ENCODE measurements at regions not wholly inside any gene's neighbourhood (a gene's known extent, or its start where the extent isn't known, plus 50 kb on each side); places are given as distances from the start of the nearest gene placed in this dataset.

GRCh38 chrX:150158554-150159332 lies 204.4 kb upstream of the MAMLD1 start:
- H3K27me3 Mint-ChIP-seq (ENCODE audit: low read depth): no peaks in the 10 kb centered on the region
- no peak overlapping the region for H3K4me3 Mint-ChIP-seq
- H3K4me1 Mint-ChIP-seq (ENCODE audit: low read depth): no peaks in the 10 kb centered on the region
- no peaks in the 10 kb centered on the region for H3K9me3 Mint-ChIP-seq
- no peak overlapping the region for H3K27ac Mint-ChIP-seq
- H3K36me3 Mint-ChIP-seq (ENCODE audit: low read depth): no peaks in the 10 kb centered on the region

- H3K4me3 Mint-ChIP-seq: no peak overlapping the region
- no peaks in the 10 kb centered on the region for H3K4me1 Mint-ChIP-seq (ENCODE audit: low read depth)
- no peaks in the 10 kb centered on the region for H3K36me3 Mint-ChIP-seq (ENCODE audit: low read depth)
- H3K27me3 Mint-ChIP-seq (ENCODE audit: low read depth): no peaks in the 10 kb centered on the region
- no peak overlapping the region for H3K27ac Mint-ChIP-seq
- no peaks in the 10 kb centered on the region for H3K9me3 Mint-ChIP-seq
Measured at GRCh38 chrX:150159537-150159936, 203.6 kb upstream of the MAMLD1 start.

DNA sequence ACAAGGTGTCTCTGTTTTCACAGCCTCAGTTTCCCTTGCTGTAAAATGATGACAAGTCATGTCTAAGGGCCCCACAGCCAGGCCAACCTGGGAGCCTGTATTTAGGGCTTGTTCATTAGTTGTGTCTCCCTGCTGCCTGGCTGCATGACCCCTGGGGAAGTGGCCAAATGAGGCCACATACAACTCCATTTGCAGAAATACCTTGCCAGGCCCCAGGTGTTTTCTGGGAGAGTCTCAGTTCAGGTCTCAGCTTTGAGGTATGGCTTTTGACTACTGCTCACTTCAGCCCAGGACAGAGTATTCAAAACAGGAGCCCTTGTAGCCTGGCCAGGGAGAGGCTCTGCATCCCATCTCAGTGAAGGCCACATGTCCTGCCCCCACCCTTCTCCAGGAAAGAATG lies 202.5 kb upstream of the MAMLD1 start:
- Mint-ChIP-seq H3K36me3 (ENCODE audit: low read depth) (no peaks in the 10 kb centered on the region), H3K27ac (no peak overlapping the region), H3K27me3 (ENCODE audit: low read depth) (no peaks in the 10 kb centered on the region), H3K4me1 (ENCODE audit: low read depth) (no peaks in the 10 kb centered on the region), H3K4me3 (no peak overlapping the region), H3K9me3 (no peaks in the 10 kb centered on the region)

GRCh38 chrX:150161193-150161592 lies 201.9 kb upstream of the MAMLD1 start:
- no peak overlapping the region for H3K27ac Mint-ChIP-seq
- H3K4me1 Mint-ChIP-seq (ENCODE audit: low read depth): no peaks in the 10 kb centered on the region
- no peaks in the 10 kb centered on the region for H3K27me3 Mint-ChIP-seq (ENCODE audit: low read depth)
- no peak overlapping the region for H3K4me3 Mint-ChIP-seq
- H3K9me3 Mint-ChIP-seq: no peaks in the 10 kb centered on the region
- no peaks in the 10 kb centered on the region for H3K36me3 Mint-ChIP-seq (ENCODE audit: low read depth)

DNA sequence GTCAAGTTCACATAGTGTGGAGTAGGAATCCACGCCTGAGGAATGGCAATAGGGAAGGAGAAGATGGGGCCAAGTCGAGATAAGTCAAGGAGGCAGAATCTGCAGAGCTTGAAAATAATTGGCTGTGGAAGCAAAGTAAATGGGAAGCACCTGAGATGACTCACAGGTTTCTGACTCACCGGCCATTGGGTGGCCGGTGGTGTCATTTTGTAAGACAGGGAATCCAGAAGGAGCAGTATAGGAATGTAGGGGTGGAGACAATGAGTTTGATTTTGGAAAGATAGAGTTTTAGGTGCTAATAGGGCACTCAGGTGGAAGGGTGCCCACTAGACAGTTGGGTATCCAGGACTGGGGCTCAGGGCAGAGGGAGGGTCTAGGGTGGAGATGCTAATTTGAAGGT lies 201.0 kb upstream of the MAMLD1 start:
- Mint-ChIP-seq H3K27ac (no peak overlapping the region), H3K9me3 (no peaks in the 10 kb centered on the region), H3K4me1 (ENCODE audit: low read depth) (no peaks in the 10 kb centered on the region), H3K36me3 (ENCODE audit: low read depth) (no peaks in the 10 kb centered on the region), H3K27me3 (ENCODE audit: low read depth) (no peaks in the 10 kb centered on the region), H3K4me3 (no peak overlapping the region)

DNA sequence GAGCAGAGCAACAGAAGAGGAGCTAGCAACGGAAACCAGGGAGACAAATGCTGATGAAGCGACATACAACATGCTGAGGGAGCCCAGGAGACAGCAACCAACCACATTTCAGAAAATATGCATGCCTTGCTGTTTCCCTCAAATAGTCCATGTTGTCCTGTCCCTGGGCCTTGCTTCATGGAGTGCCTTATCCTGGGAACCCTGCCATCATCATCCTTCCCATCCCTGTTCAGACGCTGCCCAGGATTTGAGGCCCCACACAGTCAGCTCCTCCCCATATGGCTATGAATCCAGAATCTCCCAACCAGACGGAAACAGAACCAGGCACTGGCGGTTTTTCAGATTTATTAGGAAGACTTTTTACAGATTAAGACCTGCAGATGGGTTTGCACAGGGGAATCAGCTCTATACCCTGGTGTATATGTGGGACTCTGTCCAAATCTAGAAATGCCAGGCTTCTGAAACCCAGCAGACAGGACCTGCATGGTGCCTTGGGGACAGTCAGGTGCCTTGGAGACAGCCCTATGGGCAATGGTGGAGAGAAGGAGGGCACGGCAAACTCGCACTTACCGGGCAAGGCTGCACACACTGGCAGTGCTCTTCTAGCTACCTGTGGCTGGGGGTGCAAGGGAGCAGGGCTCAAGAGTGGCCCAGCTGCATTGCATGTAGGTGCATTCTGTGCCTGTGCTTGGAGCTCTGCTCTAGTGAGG lies 199.7 kb upstream of the MAMLD1 start:
- no peak overlapping the region for H3K27ac Mint-ChIP-seq
- no peaks in the 10 kb centered on the region for H3K27me3 Mint-ChIP-seq (ENCODE audit: low read depth)
- H3K4me3 Mint-ChIP-seq: no peak overlapping the region
- H3K9me3 Mint-ChIP-seq: no peaks in the 10 kb centered on the region
- no peaks in the 10 kb centered on the region for H3K4me1 Mint-ChIP-seq (ENCODE audit: low read depth)
- H3K36me3 Mint-ChIP-seq (ENCODE audit: low read depth): no peaks in the 10 kb centered on the region

DNA sequence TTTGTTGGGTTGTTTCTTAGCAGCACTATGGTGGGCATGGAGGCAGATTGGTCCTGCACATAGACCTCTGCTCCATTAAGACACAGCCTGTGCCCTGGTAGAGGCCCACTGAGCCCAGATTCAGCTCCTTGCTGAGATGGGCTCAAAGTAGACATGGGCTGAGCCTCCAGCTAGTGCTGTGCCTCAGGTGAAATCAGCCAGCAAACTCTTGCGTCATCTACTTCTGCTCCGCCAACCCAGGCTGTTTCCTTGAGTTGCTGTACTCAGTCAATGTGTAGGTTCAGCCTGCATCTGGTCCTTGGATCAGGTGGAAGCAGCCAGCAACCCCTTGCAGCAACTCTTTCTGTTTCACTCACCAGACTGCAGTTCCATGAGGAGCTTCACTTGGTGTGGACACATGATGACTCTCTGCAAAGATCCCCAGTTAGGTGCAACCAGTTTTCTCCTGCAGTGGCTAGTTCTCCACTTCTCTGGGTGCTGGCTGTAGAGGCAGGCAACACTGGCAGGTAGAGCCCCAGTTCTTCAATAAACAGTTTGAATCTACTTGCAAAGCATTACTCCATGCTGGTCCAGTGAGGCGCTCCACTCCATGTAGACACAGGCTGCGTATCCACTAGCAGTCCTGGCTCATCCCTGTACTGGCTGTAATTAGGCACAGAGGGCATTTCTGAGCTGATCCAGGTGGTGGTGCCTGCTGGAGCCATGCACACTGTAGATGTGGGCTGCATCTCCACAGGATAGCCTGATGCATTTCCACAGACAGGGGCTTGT lies 199.0 kb upstream of the MAMLD1 start:
- Mint-ChIP-seq H3K27ac (no peak overlapping the region), H3K36me3 (ENCODE audit: low read depth) (no peaks in the 10 kb centered on the region), H3K9me3 (no peaks in the 10 kb centered on the region), H3K27me3 (ENCODE audit: low read depth) (no peaks in the 10 kb centered on the region), H3K4me1 (ENCODE audit: low read depth) (no peaks in the 10 kb centered on the region), H3K4me3 (no peak overlapping the region)

GRCh38 chrX:150164971-150165600 lies 198.0 kb upstream of the MAMLD1 start:
- Mint-ChIP-seq H3K27ac (no peak overlapping the region), H3K9me3 (no peaks in the 10 kb centered on the region), H3K4me1 (ENCODE audit: low read depth) (no peaks in the 10 kb centered on the region), H3K27me3 (ENCODE audit: low read depth) (no peaks in the 10 kb centered on the region), H3K4me3 (no peak overlapping the region), H3K36me3 (ENCODE audit: low read depth) (no peaks in the 10 kb centered on the region)

- Mint-ChIP-seq H3K4me1 (ENCODE audit: low read depth) (no peaks in the 10 kb centered on the region), H3K9me3 (no peaks in the 10 kb centered on the region), H3K36me3 (ENCODE audit: low read depth) (no peaks in the 10 kb centered on the region), H3K4me3 (no peak overlapping the region), H3K27me3 (ENCODE audit: low read depth) (no peaks in the 10 kb centered on the region), H3K27ac (no peak overlapping the region)
Measured at GRCh38 chrX:150165776-150166610, 197.1 kb upstream of the MAMLD1 start.

DNA sequence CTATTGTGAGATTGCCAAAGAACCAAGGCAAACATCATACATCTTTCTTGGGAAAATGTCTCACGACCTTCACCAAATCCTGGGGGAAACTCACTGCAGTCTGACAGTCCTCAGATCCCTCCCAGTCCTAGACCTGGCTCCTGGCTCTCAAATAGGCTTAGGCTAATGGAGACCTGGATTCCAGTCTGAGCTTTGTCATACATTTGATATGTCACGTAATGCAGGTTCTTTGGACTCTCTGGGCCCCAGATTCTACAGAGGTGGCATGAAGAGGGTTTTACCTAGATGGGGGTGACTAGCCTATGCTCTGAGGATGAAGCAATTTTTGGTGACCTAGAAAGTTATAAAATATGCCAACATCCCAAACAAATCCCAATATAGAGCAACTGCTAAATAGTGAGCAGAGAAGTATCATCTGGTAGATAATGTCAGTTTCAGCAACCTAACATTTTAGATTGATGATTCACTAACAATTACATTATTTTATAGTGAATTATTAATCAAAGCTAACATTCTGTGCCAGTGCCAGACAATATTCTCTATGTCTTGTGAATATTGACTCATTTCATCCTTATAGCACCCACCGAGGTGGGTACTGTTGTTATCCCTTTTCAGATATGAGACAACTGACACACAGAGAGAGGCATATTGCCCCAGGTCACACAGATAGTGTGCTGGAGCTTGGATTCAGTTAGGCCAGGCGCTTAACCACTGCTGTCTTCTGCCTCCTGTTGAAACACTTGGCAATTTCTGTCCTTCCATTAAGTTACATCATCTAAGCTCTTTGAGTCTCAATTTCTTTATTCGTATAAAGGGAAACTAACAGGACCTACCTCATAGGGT lies 195.4 kb upstream of the MAMLD1 start:
- H3K27me3 Mint-ChIP-seq (ENCODE audit: low read depth): peaks cover 4% of the 10 kb centered on the region
- no peaks in the 10 kb centered on the region for H3K4me1 Mint-ChIP-seq (ENCODE audit: low read depth)
- H3K4me3 Mint-ChIP-seq: no peak overlapping the region
- H3K9me3 Mint-ChIP-seq: no peaks in the 10 kb centered on the region
- no peak overlapping the region for H3K27ac Mint-ChIP-seq
- no peaks in the 10 kb centered on the region for H3K36me3 Mint-ChIP-seq (ENCODE audit: low read depth)

DNA sequence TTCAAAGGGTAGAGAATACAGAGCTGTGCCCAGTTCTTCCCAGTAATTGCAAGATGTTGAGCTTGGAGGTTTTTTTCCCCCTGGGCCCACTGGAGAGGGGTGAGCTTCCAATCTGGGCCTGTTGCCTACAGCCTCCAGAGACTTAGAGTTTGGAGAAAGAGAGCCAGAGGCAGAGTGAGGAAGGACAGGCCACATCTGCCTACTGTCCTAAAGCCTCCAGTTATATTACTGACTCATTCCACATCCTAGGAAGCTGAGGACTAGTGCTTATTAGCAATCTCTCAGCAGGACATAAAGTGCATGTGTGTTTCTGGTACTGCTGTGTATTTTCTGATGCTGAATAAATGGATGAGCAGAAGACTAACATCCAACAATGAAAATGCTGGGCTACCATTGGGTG lies 181.0 kb upstream of the MAMLD1 start:
- no peak overlapping the region for H3K4me3 Mint-ChIP-seq

DNA sequence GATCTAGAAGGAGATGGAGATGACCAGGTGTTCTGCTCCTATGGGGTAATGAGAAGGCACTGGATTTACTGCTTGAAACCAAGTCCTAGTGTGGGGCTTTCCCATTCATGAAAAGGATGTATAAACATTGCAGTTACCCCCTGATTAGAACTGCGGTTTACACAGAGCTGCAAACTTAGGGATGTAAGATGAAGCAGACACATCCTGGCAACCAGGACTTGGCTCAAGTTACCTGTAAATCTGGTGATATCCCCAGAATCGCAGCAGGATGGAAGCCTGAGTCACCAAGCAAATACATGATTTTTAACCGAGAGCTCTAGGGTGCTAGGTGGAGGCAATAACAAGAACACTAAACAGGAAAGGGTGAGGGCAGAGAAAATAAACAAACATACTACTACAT lies 178.6 kb upstream of the MAMLD1 start:
- no peak overlapping the region for H3K27ac Mint-ChIP-seq
- H3K9me3 Mint-ChIP-seq: peaks cover under 1% of the 10 kb centered on the region
- no peaks in the 10 kb centered on the region for H3K4me1 Mint-ChIP-seq (ENCODE audit: low read depth)
- H3K27me3 Mint-ChIP-seq (ENCODE audit: low read depth): peaks cover 6% of the 10 kb centered on the region
- H3K4me3 Mint-ChIP-seq: no peak overlapping the region
- H3K36me3 Mint-ChIP-seq (ENCODE audit: low read depth): no peaks in the 10 kb centered on the region

More for the DNA sequence above, 181.0 kb upstream of the MAMLD1 start:
- peaks cover 5% of the 10 kb centered on the region for H3K9me3 Mint-ChIP-seq
- H3K36me3 Mint-ChIP-seq (ENCODE audit: low read depth): no peaks in the 10 kb centered on the region
- H3K27me3 Mint-ChIP-seq (ENCODE audit: low read depth): peaks cover 11% of the 10 kb centered on the region
- H3K27ac Mint-ChIP-seq: no peak overlapping the region
- H3K4me1 Mint-ChIP-seq (ENCODE audit: low read depth): no peaks in the 10 kb centered on the region

DNA sequence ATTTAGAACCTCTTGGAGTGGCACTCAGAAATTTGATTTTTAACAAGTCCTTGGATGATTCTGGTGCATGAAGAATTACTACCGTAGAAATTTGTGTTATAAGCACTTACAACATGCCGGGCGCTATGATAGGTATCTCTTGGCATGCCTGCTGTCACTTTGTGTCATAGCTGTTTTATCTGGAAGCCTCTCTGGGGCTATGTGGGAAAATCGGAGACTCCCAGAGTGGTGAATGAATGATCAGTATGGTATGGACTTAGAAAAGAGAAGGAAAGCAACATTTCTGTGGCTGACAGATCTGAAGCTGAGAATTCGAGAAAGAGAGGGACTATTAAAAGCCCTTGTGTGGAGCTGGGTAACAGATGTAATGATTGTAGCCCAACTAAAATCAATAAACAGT lies 177.4 kb upstream of the MAMLD1 start:
- H3K4me1 Mint-ChIP-seq (ENCODE audit: low read depth): no peaks in the 10 kb centered on the region
- peaks cover 3% of the 10 kb centered on the region for H3K27me3 Mint-ChIP-seq (ENCODE audit: low read depth)

More for the DNA sequence above, 177.4 kb upstream of the MAMLD1 start:
- H3K9me3 Mint-ChIP-seq: no peaks in the 10 kb centered on the region
- H3K27ac Mint-ChIP-seq: no peak overlapping the region
- no peak overlapping the region for H3K4me3 Mint-ChIP-seq
- no peaks in the 10 kb centered on the region for H3K36me3 Mint-ChIP-seq (ENCODE audit: low read depth)

Data from T-helper 1 cell treated with Interleukin-12 subunit alpha and Interleukin-12 subunit beta and Interleukin-4 antibody, amounts not matched to agents 30 μg/mL and 1 μg/mL, for 36 hours (primary cell).